ENCODE measurements at regions not wholly inside any gene's neighbourhood (a gene's known extent, or its start where the extent isn't known, plus 50 kb on each side); places are given as distances from the start of the nearest gene placed in this dataset.

- Mint-ChIP-seq H3K9me3 (no peaks in the 10 kb centered on the region), H3K27ac (no peak overlapping the region), H3K4me1 (peaks cover 5% of the 10 kb centered on the region; the same call in 1 of the 3 replicates), H3K36me3 (ENCODE audit: low read depth) (no peaks in the 10 kb centered on the region), H3K27me3 (ENCODE audit: insufficient read depth, low read depth, poor library complexity) (no peaks in the 10 kb centered on the region), H3K4me3 (no peak overlapping the region)
- Histone ChIP-seq H3K4me2 (no peak overlapping the region), H3K4me1 (ENCODE audit: insufficient read depth) (no peaks in the 10 kb centered on the region), H3K36me3 (ENCODE audit: insufficient read depth) (no peaks in the 10 kb centered on the region), H3K79me2 (replicated peaks; ENCODE audit: insufficient read depth) (no peaks in the 10 kb centered on the region), H4K20me1 (replicated peaks; ENCODE audit: insufficient read depth) (no peaks in the 10 kb centered on the region), H3K27ac (ENCODE audit: low read depth) (no peak overlapping the region), H3K4me3 (no peak overlapping the region), H3K27me3 (ENCODE audit: insufficient read depth) (no peaks in the 10 kb centered on the region), H3F3A (replicated peaks; ENCODE audit: low read depth) (no peaks in the 10 kb centered on the region), H3K9me2 (ENCODE audit: insufficient read depth) (peaks cover 9% of the 10 kb centered on the region; the same call in 1 of the 2 replicates), H2AFZ (no peak overlapping the region)
- peak; percentile 50; the same call in 2 of the 3 replicates for ATAC-seq
- DNase-seq (ENCODE audit: low spot score), result peak; percentile 45
- TF ChIP-seq CTCF (conservative IDR thresholded peaks at IDR 0.05; ENCODE audit: low read depth in 2 of 2) (peak; percentile 54 to 64), EZH2phosphoT487 (IDR thresholded peaks at IDR 0.05; ENCODE audit: unreplicated experiment) (no peak)
These were observed 273.5 kb upstream of the HS3ST1 start for GRCh38 chr4:11701966-11702725.

GRCh38 chr4:11700751-11701226, 272.1 kb upstream of the HS3ST1 start:
- no peak overlapping the region for H2AFZ ChIP-seq
- H3K4me2 ChIP-seq, result no peak overlapping the region
- no peaks in the 10 kb centered on the region for H3K36me3 ChIP-seq (ENCODE audit: insufficient read depth)
- ATAC-seq (no peak), DNase-seq (ENCODE audit: low spot score) (no peak)
- no peaks in the 10 kb centered on the region for H3K4me1 ChIP-seq (ENCODE audit: insufficient read depth)
- H3K9me2 ChIP-seq (ENCODE audit: insufficient read depth), result peaks cover 9% of the 10 kb centered on the region; the same call in 1 of the 2 replicates
- Mint-ChIP-seq H3K4me3 (no peak overlapping the region), H3K27ac (no peak overlapping the region), H3K9me3 (no peaks in the 10 kb centered on the region; the same call in 2 of the 3 replicates), H3K4me1 (peaks cover 5% of the 10 kb centered on the region; the same call in 1 of the 3 replicates), H3K27me3 (ENCODE audit: insufficient read depth, low read depth, poor library complexity) (no peaks in the 10 kb centered on the region), H3K36me3 (ENCODE audit: low read depth) (no peaks in the 10 kb centered on the region)
- H3K27ac ChIP-seq (ENCODE audit: low read depth), result no peak overlapping the region
- no peaks in the 10 kb centered on the region for H4K20me1 ChIP-seq (replicated peaks; ENCODE audit: insufficient read depth)
- H3K4me3 ChIP-seq, result no peak overlapping the region
- no peaks in the 10 kb centered on the region for H3F3A ChIP-seq (replicated peaks; ENCODE audit: low read depth)
- no peaks in the 10 kb centered on the region for H3K27me3 ChIP-seq (ENCODE audit: insufficient read depth)
- no peaks in the 10 kb centered on the region for H3K79me2 ChIP-seq (replicated peaks; ENCODE audit: insufficient read depth)
- TF ChIP-seq ETS1 (IDR thresholded peaks at IDR 0.05), result no peak
- TF ChIP-seq EZH2 (IDR thresholded peaks at IDR 0.05; ENCODE audit: low read depth, unreplicated experiment), result no peak
- TF ChIP-seq STAT1 (IDR thresholded peaks at IDR 0.05; ENCODE audit: unreplicated experiment), result no peak
- no peak for TF ChIP-seq ZNF462 (CRISPR knock-in tag; IDR thresholded peaks at IDR 0.05)
- TF ChIP-seq REST (IDR thresholded peaks at IDR 0.05; ENCODE audit: unreplicated experiment), result no peak
